ENCODE measurements at regions not wholly inside any gene's neighbourhood (a gene's known extent, or its start where the extent isn't known, plus 50 kb on each side); places are given as distances from the start of the nearest gene placed in this dataset.

- TF ChIP-seq ZFX (IDR thresholded peaks at IDR 0.05) (no peak), CTCF (conservative IDR thresholded peaks at IDR 0.05) (no peak)
- H3K27ac ChIP-seq = no peak overlapping the region
Observed at GRCh38 chrX:20459410-20460350, 193.0 kb upstream of the RPS6KA3 start.

- no peak overlapping the region for H3K27ac ChIP-seq
- no peak for TF ChIP-seq ZFX (IDR thresholded peaks at IDR 0.05)
Observed at GRCh38 chrX:20456971-20457370, 190.3 kb upstream of the RPS6KA3 start.

GRCh38 chrX:20455001-20455400, 188.3 kb upstream of the RPS6KA3 start:
- no peak for TF ChIP-seq ZFX (IDR thresholded peaks at IDR 0.05)
- TF ChIP-seq CTCF (conservative IDR thresholded peaks at IDR 0.05) = no peak
- H3K27ac ChIP-seq = no peak overlapping the region

- no peak overlapping the region for H3K27ac ChIP-seq
- TF ChIP-seq CTCF (conservative IDR thresholded peaks at IDR 0.05) (no peak), ZFX (IDR thresholded peaks at IDR 0.05) (no peak)
Observed at GRCh38 chrX:20454117-20454516, 187.4 kb upstream of the RPS6KA3 start.

GRCh38 chrX:20452487-20452886, 185.8 kb upstream of the RPS6KA3 start:
- no peak for TF ChIP-seq CTCF (conservative IDR thresholded peaks at IDR 0.05)
- no peak for TF ChIP-seq ZFX (IDR thresholded peaks at IDR 0.05)
- H3K27ac ChIP-seq = no peak overlapping the region

- TF ChIP-seq CTCF (conservative IDR thresholded peaks at IDR 0.05) (no peak), ZFX (IDR thresholded peaks at IDR 0.05) (no peak)
- no peak overlapping the region for H3K27ac ChIP-seq
Observed at GRCh38 chrX:20451929-20452328, 185.2 kb upstream of the RPS6KA3 start.

- TF ChIP-seq CTCF (conservative IDR thresholded peaks at IDR 0.05) (no peak), ZFX (IDR thresholded peaks at IDR 0.05) (no peak)
- H3K27ac ChIP-seq = no peak overlapping the region
Observed at GRCh38 chrX:20445109-20445508, 178.4 kb upstream of the RPS6KA3 start.

- H3K27ac ChIP-seq = no peak overlapping the region
- TF ChIP-seq ZFX (IDR thresholded peaks at IDR 0.05) (no peak), CTCF (conservative IDR thresholded peaks at IDR 0.05) (peak; percentile 70)
Observed at GRCh38 chrX:20442597-20442996, 175.9 kb upstream of the RPS6KA3 start.
